Middle frontal gyrus (tissue), 1 donor: ENCODE measurements at regions not wholly inside any gene's neighbourhood (a gene's known extent, or its start where the extent isn't known, plus 50 kb on each side); places are given as distances from the start of the nearest gene placed in this dataset.

Experiments used
- DNase-seq: peaks from one replicate; pipeline ENCODE4 v3.0.0-alpha.2; 2015; ENCODE audit warnings: low spot score; ENCODE audit errors: extremely low spot score

DNA sequence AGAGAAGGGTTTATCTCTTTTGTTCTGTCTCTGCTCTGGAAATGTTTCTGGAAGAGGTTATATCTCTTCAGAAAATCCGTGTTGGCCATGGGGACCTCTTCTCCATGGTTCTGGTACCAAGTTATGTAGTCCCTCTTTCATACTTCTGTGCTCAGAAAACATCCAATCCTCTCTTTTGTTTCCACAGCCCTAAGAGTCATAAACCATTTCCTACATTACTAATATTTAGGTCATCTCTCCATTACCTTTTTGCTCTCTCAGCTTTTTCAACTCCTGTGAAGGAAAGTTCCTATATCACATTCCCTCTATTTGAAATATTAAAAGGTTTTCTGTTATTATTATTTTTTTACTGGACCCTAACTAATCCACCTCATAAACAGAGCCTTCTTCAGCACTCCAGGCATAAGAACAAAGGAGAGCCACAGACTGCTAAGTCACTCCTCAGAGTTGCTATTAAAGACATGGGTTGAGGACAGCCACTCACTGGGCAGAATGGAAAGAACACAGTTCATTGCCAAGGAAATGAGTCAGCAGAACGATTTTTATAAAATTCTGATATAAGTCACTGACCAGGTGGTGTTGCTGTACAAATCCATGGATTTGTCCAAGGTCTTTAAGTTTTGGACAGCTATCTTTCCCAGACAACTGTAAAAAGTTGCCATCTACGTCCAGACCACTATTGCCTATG is 122.4 kb upstream of the NPY2R start:
- DNase-seq = no peak

GRCh38 chr4:155094201-155094820 is 114.1 kb upstream of the NPY2R start:
- DNase-seq = no peak

DNA sequence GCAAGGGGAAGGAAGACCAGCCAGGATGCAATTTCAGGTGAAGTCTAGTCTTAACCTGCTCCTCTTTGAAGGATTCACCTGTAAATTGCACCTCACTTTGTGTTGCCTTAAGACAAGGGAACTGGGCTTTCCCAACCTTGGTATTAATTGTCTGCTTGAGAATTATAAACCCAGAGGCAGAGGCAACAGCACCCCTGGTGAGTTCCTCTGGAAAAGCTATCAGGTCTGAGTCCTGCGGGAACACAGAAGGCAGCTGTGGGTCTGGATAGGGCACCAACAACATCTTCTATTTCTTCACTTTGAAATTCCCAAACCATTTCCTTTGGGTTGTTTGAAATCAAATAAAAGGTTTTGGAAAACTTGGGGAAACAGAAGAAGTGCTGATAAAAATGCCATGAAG is 109.2 kb upstream of the NPY2R start:
- DNase-seq = no peak

GRCh38 chr4:155106629-155107028 is 101.8 kb upstream of the NPY2R start:
- no peak for DNase-seq

DNA sequence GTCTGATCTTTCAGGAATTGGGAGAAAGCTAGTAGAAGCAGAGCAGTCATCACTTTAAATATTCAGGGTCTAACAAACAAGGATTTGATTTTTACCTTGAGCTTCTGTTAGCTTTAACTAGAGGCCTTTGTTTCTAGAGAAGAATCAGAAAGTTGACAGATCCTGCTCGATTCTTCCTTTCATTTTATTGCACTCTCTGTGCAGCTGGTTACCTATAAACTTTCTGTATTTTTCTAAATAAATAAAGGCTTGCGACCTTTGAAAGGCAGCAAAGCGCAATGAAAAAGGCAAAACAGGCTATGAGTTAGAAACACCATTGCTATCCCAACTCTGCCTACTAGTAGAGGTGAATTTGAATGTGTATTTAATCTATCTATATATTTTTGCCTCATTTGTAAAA is 101.4 kb upstream of the NPY2R start:
- no peak for DNase-seq

- DNase-seq = no peak
Observed at GRCh38 chr4:155114790-155115189, 93.6 kb upstream of the NPY2R start.

GRCh38 chr4:155119006-155119405 is 89.4 kb upstream of the NPY2R start:
- DNase-seq = no peak

- DNase-seq = no peak
Observed at GRCh38 chr4:155120536-155120935, 87.9 kb upstream of the NPY2R start.

GRCh38 chr4:155122382-155122781 is 86.1 kb upstream of the NPY2R start:
- no peak for DNase-seq

DNA sequence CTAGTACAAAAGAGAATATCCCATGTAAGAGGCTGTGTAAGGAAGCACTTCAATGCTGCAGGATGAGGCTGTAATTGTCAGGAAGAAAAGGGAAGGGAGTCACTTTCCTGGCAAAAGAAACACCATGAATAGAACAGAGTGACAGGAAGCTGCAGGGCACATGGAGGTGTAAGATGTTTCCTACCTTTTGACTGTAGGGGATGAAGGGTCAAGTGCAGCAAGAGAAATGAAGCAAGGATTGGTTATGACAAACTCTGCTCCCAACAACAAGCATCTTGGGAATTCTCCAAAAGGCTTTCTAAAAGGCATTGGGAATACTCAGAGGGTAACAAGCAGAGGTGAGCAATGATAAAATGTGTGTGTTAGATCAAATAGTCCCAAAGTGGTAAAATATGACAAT is 74.3 kb upstream of the NPY2R start:
- DNase-seq = no peak

GRCh38 chr4:155140889-155141288 is 67.5 kb upstream of the NPY2R start:
- DNase-seq = no peak

GRCh38 chr4:155143512-155143911 is 64.9 kb upstream of the NPY2R start:
- no peak for DNase-seq
